ENCODE measurements at regions not wholly inside any gene's neighbourhood (a gene's known extent, or its start where the extent isn't known, plus 50 kb on each side); places are given as distances from the start of the nearest gene placed in this dataset.
"Not testable (repeated sequence)": the region's sequence is repeated elsewhere in the genome, so short reads cannot be mapped to it uniquely, and the experiment has no call there.

DNA sequence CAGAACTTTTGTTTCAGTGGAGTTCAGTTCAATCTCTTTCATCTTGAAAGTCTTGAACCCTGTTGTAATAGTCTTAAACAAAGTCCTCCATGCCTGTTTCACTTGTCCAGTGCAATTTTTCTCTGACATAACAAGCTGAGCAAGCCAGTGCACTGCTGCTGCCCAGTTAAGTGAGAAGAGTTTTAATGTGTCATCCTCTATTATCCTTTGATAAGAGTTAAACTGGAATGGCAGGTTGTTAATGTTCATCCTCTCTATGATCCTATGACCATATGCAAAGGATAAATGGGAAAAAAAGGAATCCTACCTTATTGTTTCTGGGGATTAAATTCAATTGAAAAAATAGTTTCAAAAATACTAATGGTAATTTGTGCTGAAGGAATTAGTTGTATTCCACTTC, 197.5 kb downstream of the FRK start:
- no peaks in the 10 kb centered on the region for H3K4me1 ChIP-seq (ENCODE audit: insufficient read depth, low read length, severe bottlenecking)
- H3K9ac ChIP-seq (ENCODE audit: low read length), result no peak overlapping the region
- H3K27ac ChIP-seq (ENCODE audit: low read depth, low read length, poor library complexity, severe bottlenecking), result no peak overlapping the region
- no peak for TF ChIP-seq EZH2 (IDR thresholded peaks at IDR 0.05; ENCODE audit: borderline replicate concordance, low read length)
- TF ChIP-seq, protein P1, sequence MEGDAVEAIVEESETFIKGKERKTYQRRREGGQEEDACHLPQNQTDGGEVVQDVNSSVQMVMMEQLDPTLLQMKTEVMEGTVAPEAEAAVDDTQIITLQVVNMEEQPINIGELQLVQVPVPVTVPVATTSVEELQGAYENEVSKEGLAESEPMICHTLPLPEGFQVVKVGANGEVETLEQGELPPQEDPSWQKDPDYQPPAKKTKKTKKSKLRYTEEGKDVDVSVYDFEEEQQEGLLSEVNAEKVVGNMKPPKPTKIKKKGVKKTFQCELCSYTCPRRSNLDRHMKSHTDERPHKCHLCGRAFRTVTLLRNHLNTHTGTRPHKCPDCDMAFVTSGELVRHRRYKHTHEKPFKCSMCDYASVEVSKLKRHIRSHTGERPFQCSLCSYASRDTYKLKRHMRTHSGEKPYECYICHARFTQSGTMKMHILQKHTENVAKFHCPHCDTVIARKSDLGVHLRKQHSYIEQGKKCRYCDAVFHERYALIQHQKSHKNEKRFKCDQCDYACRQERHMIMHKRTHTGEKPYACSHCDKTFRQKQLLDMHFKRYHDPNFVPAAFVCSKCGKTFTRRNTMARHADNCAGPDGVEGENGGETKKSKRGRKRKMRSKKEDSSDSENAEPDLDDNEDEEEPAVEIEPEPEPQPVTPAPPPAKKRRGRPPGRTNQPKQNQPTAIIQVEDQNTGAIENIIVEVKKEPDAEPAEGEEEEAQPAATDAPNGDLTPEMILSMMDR (IDR thresholded peaks at IDR 0.05; ENCODE audit: low read length), result no peak
- no peak overlapping the region for H2AFZ ChIP-seq (ENCODE audit: low read length)
- H3K4me3 ChIP-seq (ENCODE audit: low read depth, low read length, poor library complexity, severe bottlenecking), result no peak overlapping the region
- H3K4me2 ChIP-seq (ENCODE audit: low read length), result no peak overlapping the region
- H3K9me2 ChIP-seq (ENCODE audit: low read depth, low read length), result no peaks in the 10 kb centered on the region
- no peaks in the 10 kb centered on the region for H3K36me3 ChIP-seq (ENCODE audit: insufficient read depth, low read length)
- no peaks in the 10 kb centered on the region for H3K79me2 ChIP-seq (ENCODE audit: insufficient read depth, low read length)
- no peaks in the 10 kb centered on the region for H3K27me3 ChIP-seq (ENCODE audit: insufficient read depth, low read length)
- no peaks in the 10 kb centered on the region for H3K9me3 ChIP-seq (ENCODE audit: low read length)
- H3F3A ChIP-seq (ENCODE audit: insufficient read depth, low read length), result no peaks in the 10 kb centered on the region
- H4K20me1 ChIP-seq (ENCODE audit: insufficient read depth, low read length), result no peaks in the 10 kb centered on the region

DNA sequence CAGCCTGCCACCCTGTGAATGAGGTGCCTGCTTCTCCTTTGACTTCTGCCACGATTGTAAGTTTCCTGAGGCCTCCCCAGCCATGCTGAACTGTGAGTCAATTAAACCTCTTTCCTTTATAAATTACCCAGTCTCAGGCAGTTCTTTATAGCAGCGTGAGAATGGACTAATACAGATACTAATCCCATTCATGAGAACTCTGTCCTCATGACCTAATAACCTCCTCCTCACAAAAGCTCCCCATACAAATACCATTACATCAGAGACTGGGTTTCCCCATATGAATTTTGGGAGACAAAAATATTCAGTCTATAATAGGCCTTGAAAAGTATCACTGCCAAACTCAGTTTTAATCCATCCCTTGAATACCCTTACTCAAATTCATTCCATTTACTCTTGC, 199.0 kb downstream of the FRK start:
- H3K4me2 ChIP-seq (ENCODE audit: low read length); H3F3A ChIP-seq (ENCODE audit: insufficient read depth, low read length); H4K20me1 ChIP-seq (ENCODE audit: insufficient read depth, low read length); H3K4me1 ChIP-seq (ENCODE audit: insufficient read depth, low read length, severe bottlenecking); H3K4me3 ChIP-seq (ENCODE audit: low read depth, low read length, poor library complexity, severe bottlenecking); H2AFZ ChIP-seq (ENCODE audit: low read length); H3K36me3 ChIP-seq (ENCODE audit: insufficient read depth, low read length); H3K79me2 ChIP-seq (ENCODE audit: insufficient read depth, low read length); H3K27ac ChIP-seq (ENCODE audit: low read depth, low read length, poor library complexity, severe bottlenecking); H3K9me2 ChIP-seq (ENCODE audit: low read depth, low read length); H3K9me3 ChIP-seq (ENCODE audit: low read length); H3K27me3 ChIP-seq (ENCODE audit: insufficient read depth, low read length); H3K9ac ChIP-seq (ENCODE audit: low read length): not testable (repeated sequence)

DNA sequence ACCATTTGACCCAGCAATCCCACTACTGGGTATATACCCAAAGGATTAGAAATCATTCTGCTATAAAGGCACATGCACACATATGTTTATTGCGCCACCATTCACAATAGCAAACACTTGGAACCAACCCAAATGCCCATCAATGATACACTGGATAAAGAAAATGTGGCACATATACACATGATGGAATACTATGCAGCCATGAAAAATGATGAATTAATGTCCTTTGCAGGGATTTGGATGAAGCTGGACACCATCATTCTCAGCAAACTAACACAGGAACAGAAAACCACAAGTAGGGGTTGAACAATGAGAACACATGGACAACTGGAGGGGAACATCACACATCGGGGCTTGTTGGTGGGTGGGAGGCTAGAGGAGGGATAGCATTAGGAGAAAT, 201.1 kb downstream of the FRK start:
- not testable (repeated sequence) for H3K27me3 ChIP-seq (ENCODE audit: insufficient read depth, low read length); H3F3A ChIP-seq (ENCODE audit: insufficient read depth, low read length); H3K4me1 ChIP-seq (ENCODE audit: insufficient read depth, low read length, severe bottlenecking); H3K4me2 ChIP-seq (ENCODE audit: low read length); H3K79me2 ChIP-seq (ENCODE audit: insufficient read depth, low read length); H3K36me3 ChIP-seq (ENCODE audit: insufficient read depth, low read length); H3K4me3 ChIP-seq (ENCODE audit: low read depth, low read length, poor library complexity, severe bottlenecking); H3K9ac ChIP-seq (ENCODE audit: low read length); H3K27ac ChIP-seq (ENCODE audit: low read depth, low read length, poor library complexity, severe bottlenecking); H4K20me1 ChIP-seq (ENCODE audit: insufficient read depth, low read length); H2AFZ ChIP-seq (ENCODE audit: low read length); H3K9me3 ChIP-seq (ENCODE audit: low read length); H3K9me2 ChIP-seq (ENCODE audit: low read depth, low read length)

DNA sequence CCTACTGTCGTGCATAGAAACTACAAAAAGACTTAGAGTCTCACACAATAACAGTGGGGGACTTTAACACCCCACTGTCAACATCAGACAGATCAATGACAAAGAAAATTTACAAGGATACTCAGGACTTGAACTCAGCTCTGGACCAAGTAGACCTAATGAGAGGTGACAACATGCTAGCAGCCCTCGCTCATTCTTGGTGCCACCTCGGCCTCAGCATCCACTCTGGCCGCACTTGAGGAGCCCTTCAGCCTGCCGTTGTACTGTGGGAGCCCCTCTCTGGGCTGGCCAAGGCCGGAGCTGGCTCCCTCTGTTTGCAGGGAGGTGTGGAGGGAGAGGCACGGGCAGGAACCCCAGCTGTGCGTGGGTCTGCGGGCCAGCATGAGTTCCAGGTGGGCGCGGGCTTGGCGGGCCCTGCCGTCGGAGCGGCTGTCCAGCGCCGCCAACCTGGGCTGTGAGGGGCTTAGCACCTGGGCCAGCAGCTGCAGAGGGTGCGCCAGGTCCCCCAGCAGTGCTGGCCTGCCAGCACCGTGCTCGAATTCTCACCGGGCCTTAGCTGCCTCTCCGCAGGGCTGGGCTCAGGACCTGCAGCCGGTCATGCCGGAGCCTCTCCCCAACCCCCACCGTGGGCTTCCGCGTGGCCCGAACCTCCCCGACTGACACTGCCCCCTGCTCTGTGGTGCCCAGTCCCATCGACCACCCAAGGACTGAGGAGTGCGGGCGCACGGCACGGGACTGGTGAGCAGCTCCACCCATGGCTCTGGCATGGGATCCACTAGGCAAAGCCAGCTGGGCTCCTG, 205.6 kb downstream of the FRK start:
- Histone ChIP-seq H3K27me3 (ENCODE audit: insufficient read depth, low read length) (no peaks in the 10 kb centered on the region), H3K27ac (ENCODE audit: low read depth, low read length, poor library complexity, severe bottlenecking) (no peak overlapping the region), H3K4me1 (ENCODE audit: insufficient read depth, low read length, severe bottlenecking) (no peaks in the 10 kb centered on the region), H3K4me3 (ENCODE audit: low read depth, low read length, poor library complexity, severe bottlenecking) (no peak overlapping the region), H3K4me2 (ENCODE audit: low read length) (no peak overlapping the region), H3K9me2 (ENCODE audit: low read depth, low read length) (no peaks in the 10 kb centered on the region), H3K36me3 (ENCODE audit: insufficient read depth, low read length) (no peaks in the 10 kb centered on the region), H4K20me1 (ENCODE audit: insufficient read depth, low read length) (no peaks in the 10 kb centered on the region), H3K9me3 (ENCODE audit: low read length) (no peaks in the 10 kb centered on the region), H3K9ac (ENCODE audit: low read length) (no peak overlapping the region), H3F3A (ENCODE audit: insufficient read depth, low read length) (no peaks in the 10 kb centered on the region), H3K79me2 (ENCODE audit: insufficient read depth, low read length) (no peaks in the 10 kb centered on the region), H2AFZ (ENCODE audit: low read length) (no peak overlapping the region)
- no peak for TF ChIP-seq EZH2 (IDR thresholded peaks at IDR 0.05; ENCODE audit: borderline replicate concordance, low read length)
- TF ChIP-seq, protein P1 (IDR thresholded peaks at IDR 0.05; ENCODE audit: low read length), result no peak

Data from OCI-LY1 (cell line).